MCF 10A (cell line): ENCODE measurements at regions not wholly inside any gene's neighbourhood (a gene's known extent, or its start where the extent isn't known, plus 50 kb on each side); places are given as distances from the start of the nearest gene placed in this dataset.

Experiments used
- BruUV-seq: library from RNA; stranded (reverse); fragments of 400-500 nt; replicated peaks from 2 replicates; lab custom pipeline; 2021; lab: Mats Ljungman, UMichigan
- CTCF ChIA-PET: fragments of 300-600 bp; sonication (Branson Sonifier 250); formaldehyde crosslinking; extraction: SDS; loops from one replicate; lab custom pipeline; 2021; ENCODE audit warnings: antibody characterized with exemption, inconsistent platforms; lab: Yijun Ruan, JAX
- POLR2A ChIA-PET: fragments of 300-600, 350-650 bp; sonication (Branson Sonifier 250); formaldehyde crosslinking; extraction: SDS; loops from one replicate; lab custom pipeline; 2020; ENCODE audit warnings: antibody characterized with exemption, inconsistent platforms; lab: Yijun Ruan, JAX
- DNase-seq: peaks from one replicate; pipeline ENCODE4 v3.0.0-alpha.2; 2018; ENCODE audit not compliant: unreplicated experiment
- H3K27ac Mint-ChIP-seq: one replicate; pipeline ENCODE4 v1.8.0; 2022; ENCODE audit warnings: mild to moderate bottlenecking, low read depth, mixed read lengths; ENCODE audit not compliant: unreplicated experiment
- H3K27me3 Mint-ChIP-seq: one replicate; pipeline ENCODE4 v1.8.0; 2022; ENCODE audit warnings: mixed read lengths; ENCODE audit not compliant: insufficient read depth, unreplicated experiment
- H3K36me3 Mint-ChIP-seq: one replicate; pipeline ENCODE4 v1.8.0; 2022; ENCODE audit warnings: mild to moderate bottlenecking, moderate library complexity, mixed read lengths; ENCODE audit not compliant: insufficient read depth, unreplicated experiment
- H3K4me1 Mint-ChIP-seq: one replicate; pipeline ENCODE4 v1.8.0; 2022; ENCODE audit warnings: mixed read lengths; ENCODE audit not compliant: insufficient read depth, unreplicated experiment
- H3K4me3 Mint-ChIP-seq: one replicate; pipeline ENCODE4 v1.8.0; 2022; ENCODE audit warnings: mild to moderate bottlenecking, moderate library complexity, mixed read lengths; ENCODE audit not compliant: unreplicated experiment
- H3K9me3 Mint-ChIP-seq: one replicate; pipeline ENCODE4 v1.8.0; 2022; ENCODE audit warnings: mixed read lengths; ENCODE audit not compliant: unreplicated experiment
- intact Hi-C: fragments of 100-400 bp; cut with micrococcal nuclease; formaldehyde crosslinking; loops from 2 replicates; pipeline ENCODE4 v1.14.1; 2022
- TF ChIP-seq, protein P1 (sequence below): fragments of 200-600 bp; IDR thresholded peaks from one replicate; pipeline ENCODE4 v1.8.0; 2022; ENCODE audit warnings: antibody characterized with exemption, mild to moderate bottlenecking; ENCODE audit not compliant: unreplicated experiment

DNA sequence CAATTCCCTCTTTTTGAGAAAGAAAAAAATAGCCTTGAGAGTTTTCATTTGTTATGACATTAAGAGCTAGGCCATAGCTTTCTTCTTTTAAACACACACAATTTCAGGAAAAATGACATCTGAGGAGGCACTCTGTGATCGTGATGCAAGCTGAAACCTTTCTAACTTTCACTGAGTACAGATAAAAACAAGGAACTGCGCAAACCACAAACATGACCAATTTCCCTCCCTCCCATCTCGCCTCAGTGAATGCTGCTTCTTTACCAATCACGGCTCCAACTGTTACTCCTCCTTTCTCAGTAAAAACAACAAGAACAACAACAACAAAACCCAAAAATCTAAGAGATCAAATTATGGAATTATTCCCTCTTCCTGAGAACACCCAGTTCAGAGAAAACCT is 626.8 kb downstream of the TLL1 start:
- no peak overlapping the region for H3K4me3 Mint-ChIP-seq
- ChIA-PET CTCF (interaction anchor here (0.6 to 0.7 kb wide), 4 partner anchors 10 to 1017 kb away, joined by 3 to 6 read pairs (median 4); no protein-coding TSS in a partner anchor), POLR2A (no interaction called here)
- BruUV-seq, result no TSS peak
- H3K36me3 Mint-ChIP-seq, result no peaks in the 10 kb centered on the region
- H3K4me1 Mint-ChIP-seq, result no peaks in the 10 kb centered on the region
- intact Hi-C loops, result no loop called here
- DNase-seq, result no peak
- no peaks in the 10 kb centered on the region for H3K9me3 Mint-ChIP-seq
- H3K27me3 Mint-ChIP-seq, result no peaks in the 10 kb centered on the region
- TF ChIP-seq, protein P1, sequence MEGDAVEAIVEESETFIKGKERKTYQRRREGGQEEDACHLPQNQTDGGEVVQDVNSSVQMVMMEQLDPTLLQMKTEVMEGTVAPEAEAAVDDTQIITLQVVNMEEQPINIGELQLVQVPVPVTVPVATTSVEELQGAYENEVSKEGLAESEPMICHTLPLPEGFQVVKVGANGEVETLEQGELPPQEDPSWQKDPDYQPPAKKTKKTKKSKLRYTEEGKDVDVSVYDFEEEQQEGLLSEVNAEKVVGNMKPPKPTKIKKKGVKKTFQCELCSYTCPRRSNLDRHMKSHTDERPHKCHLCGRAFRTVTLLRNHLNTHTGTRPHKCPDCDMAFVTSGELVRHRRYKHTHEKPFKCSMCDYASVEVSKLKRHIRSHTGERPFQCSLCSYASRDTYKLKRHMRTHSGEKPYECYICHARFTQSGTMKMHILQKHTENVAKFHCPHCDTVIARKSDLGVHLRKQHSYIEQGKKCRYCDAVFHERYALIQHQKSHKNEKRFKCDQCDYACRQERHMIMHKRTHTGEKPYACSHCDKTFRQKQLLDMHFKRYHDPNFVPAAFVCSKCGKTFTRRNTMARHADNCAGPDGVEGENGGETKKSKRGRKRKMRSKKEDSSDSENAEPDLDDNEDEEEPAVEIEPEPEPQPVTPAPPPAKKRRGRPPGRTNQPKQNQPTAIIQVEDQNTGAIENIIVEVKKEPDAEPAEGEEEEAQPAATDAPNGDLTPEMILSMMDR, result no peak
- no peak overlapping the region for H3K27ac Mint-ChIP-seq

DNA sequence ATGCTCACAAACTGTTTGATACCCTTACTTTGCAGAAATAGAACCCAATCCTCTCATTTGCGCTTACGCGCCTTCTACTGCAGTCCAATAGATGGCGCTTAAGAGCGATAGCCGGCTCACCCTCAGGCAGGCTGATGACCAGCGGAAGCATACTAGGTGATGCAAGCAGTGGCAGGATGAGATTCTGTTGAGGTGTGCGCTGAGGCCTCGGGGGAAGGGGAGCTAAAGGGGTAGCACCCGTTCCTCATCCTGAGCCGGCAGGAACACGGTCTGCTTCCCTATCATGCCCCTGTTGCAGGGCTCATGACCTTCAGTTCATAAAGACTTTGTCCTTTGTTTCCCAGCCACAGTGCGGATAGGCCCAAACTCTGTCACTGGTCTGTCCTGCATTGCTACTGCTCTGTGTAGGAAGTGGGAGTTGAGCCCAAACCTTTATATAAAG is 628.9 kb downstream of the TLL1 start:
- H3K9me3 Mint-ChIP-seq, result no peaks in the 10 kb centered on the region
- H3K36me3 Mint-ChIP-seq, result no peaks in the 10 kb centered on the region
- TF ChIP-seq, protein P1, result no peak
- CTCF ChIA-PET, result no interaction called here
- no peaks in the 10 kb centered on the region for H3K27me3 Mint-ChIP-seq
- no TSS peak for BruUV-seq
- no peak for DNase-seq
- POLR2A ChIA-PET, result no interaction called here
- H3K4me3 Mint-ChIP-seq, result no peak overlapping the region
- H3K27ac Mint-ChIP-seq, result no peak overlapping the region
- H3K4me1 Mint-ChIP-seq, result no peaks in the 10 kb centered on the region
- intact Hi-C loops, result no loop called here

DNA sequence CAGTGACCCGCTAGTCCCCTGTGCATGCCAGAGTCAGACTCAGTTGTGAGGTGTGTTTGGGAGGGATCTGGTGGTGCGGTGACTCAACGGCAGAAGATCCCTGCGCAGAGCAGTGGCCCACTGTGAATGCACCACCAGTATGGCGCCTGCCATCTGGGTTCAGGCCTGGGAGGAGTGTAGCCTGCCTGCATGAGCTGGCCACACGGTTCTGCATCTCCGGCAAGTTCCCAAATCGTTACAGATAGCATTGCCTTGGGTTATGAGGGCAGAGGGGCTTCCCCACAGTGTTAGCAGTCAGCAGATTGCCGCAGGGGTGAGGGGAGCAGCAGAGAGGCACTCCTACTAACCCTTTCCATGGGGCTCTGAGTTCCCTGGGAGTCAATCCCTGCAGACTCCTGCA is 629.6 kb downstream of the TLL1 start:
- Mint-ChIP-seq H3K36me3 (no peaks in the 10 kb centered on the region), H3K4me1 (no peaks in the 10 kb centered on the region), H3K4me3 (no peak overlapping the region), H3K27ac (no peak overlapping the region), H3K27me3 (no peaks in the 10 kb centered on the region), H3K9me3 (no peaks in the 10 kb centered on the region)
- no peak for DNase-seq
- no TSS peak for BruUV-seq
- TF ChIP-seq, protein P1, result no peak
- ChIA-PET POLR2A (no interaction called here), CTCF (interaction anchor here (0.6 kb wide), 1 partner anchor 12 kb away, joined by 4 read pairs; no protein-coding TSS in a partner anchor)
- intact Hi-C loops, result no loop called here

DNA sequence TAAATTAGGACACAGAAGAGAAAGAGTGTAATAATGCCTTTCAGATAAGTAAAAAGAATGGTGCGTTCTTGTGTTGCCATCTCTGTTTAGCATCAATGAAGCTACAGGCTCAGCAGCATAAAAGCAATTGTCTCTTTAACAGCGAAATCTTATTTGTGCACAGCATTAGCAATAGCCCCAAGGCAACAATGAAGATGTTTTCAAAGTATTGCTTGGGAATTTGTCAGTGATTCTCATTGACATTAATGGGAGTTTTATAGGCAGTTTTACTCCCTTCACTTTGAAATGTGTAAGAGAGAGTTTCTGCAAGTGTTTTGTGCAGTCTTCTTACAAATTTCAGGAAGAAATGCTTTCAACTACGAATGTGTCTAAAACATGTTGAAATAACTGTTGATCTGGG is 633.0 kb downstream of the TLL1 start:
- Mint-ChIP-seq H3K9me3 (no peaks in the 10 kb centered on the region), H3K27ac (no peak overlapping the region), H3K4me1 (no peaks in the 10 kb centered on the region), H3K36me3 (no peaks in the 10 kb centered on the region), H3K4me3 (no peak overlapping the region), H3K27me3 (no peaks in the 10 kb centered on the region)
- ChIA-PET CTCF (no interaction called here), POLR2A (no interaction called here)
- BruUV-seq, result no TSS peak
- no peak for DNase-seq
- intact Hi-C loops, result no loop called here
- TF ChIP-seq, protein P1, result no peak
